AG08396 (cell line): ENCODE measurements at regions not wholly inside any gene's neighbourhood (a gene's known extent, or its start where the extent isn't known, plus 50 kb on each side); places are given as distances from the start of the nearest gene placed in this dataset.

Experiments used
- DNase-seq: peaks from one replicate; pipeline ENCODE4 v3.0.0; 2012; ENCODE audit warnings: low spot score, mixed read lengths

DNA sequence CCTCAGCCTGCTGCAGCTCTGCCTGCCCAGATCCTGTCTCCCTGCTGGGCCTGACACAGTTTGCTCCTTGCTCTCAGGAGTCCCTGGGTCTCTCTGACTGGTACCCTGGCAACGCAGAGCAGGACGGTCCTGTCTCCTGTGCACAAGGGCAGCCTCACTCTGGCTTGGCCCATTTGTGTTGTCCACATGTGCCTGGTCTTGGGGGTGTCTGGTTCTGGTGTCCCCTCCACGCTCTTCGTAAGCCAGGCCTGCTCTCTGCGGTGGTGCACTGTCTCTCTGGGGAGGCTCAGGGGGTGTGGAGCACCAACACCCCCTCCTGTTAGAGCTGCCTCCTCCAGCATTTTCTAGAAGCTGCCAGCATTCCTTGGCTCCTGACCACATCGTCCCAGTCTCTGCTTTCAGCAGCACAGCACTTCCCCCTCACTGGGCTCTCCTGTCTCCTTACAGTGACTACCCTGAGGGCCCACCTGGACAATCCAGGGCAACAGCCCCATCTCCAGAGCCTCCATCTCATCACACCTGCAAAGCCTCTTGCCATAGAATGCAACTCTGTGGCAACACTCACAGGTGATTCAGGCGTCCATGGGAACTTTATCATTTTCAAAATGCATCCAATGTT lies 235.6 kb upstream of the HS6ST1 start:
- no peak for DNase-seq

GRCh38 chr2:128555433-128555832 lies 236.8 kb upstream of the HS6ST1 start:
- no peak for DNase-seq

DNA sequence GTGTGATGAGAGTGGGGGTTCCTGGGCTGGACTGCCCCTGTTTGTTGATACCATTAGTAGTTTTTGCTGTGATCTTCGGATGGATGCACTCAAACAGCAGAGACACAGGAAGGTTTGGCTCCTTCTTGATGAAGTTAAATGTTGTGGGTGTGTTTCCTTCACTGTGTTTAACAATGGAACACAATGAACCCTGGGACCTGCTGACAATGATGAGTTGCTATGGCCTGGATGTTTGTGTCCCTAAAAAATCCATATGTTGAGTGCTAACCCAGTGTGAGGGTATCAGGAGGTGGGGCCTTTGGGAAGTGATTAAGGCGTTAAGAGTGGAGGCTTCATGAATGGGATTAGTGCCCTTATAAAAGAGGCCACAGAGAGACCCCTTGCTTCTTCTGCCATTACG lies 237.4 kb upstream of the HS6ST1 start:
- no peak for DNase-seq

DNA sequence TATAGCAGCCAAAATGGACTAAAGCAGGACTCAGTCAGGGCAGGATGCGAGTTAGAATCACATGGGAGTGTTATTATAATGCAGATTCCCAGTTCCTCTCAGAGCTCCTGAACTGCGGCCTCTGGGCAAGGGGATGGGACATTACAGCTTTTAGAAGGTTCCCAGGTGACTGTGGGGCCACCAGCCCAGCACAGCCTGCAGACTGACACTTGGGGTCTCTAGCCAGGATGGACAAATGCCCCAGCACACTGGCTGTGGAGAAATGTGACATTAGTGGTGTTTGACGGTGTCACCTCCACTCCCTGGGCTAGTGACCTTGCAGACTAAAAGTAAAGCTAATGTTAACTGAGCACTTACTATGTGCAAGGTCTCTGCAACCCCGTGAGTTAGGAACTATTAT lies 238.0 kb upstream of the HS6ST1 start:
- DNase-seq = no peak

DNA sequence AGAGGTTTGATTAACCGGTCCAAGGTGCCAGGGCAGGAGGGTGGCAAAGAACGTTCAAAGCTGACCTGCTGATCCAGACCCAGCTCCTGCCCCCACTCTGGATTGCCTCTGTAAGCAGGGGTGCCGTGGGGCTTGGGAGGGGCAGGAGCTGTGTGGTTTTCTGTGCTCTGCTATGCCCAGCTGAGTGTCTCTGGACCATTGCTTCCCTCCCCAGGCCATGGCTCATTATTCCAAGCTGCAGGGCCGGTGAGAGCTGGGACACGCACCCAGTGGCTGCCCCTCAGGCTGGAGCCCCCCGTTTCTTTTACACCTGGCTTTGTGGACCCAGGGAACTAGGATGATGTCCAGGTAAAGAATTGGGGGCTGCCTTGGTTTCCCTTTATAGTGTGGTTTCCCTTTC lies 238.4 kb upstream of the HS6ST1 start:
- DNase-seq = no peak

DNA sequence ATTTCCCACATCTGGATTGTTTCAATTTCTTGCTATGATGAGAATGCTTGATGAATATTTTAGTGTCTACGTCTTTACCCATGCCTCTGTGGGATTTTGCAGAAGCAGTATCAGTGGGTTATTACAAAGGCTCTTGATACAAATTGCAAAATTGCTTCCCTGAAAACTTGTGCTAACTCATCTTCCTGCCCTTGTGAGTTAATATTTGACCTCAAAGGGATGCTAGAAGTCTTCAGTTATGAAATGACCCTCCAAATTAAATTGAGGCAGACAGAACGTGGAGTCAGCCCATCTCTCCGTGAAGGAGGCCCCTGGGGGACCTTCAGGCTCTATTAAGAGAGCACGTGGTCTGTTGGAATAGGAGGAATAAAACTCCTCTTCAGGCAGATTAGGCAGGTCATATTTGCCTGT lies 239.2 kb upstream of the HS6ST1 start:
- DNase-seq = no peak

GRCh38 chr2:128558441-128558840 lies 239.8 kb upstream of the HS6ST1 start:
- no peak for DNase-seq

DNA sequence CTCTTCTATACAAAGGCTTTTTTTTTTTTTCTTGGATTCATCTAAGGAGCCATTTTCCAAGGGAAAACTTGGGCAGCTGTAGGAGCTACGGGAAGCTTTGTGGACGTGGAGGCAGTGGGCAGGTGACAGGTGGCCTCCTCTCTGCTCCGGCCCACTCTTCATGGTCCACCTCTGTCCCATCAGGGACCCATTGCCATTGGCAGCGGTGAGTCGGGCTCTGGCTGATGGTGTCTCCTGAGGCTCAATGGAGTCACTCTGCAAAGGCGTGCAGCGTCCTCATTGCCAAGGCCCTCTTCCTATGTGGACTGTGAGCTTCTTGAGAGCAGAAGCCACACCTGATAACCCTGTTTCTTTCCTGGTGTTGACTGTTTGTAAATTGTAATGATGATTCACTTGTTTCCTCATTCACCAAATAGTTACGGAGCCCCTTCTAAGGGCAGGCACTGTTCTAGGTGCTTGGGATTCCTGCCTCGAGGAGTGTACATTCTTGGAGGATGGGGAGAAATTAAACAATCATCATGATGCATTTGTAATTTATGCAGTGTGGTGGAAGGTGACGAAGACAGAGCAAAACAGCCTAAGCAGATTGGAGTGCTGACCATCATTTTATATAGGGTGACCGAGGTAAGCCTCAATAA lies 240.3 kb upstream of the HS6ST1 start:
- no peak for DNase-seq

DNA sequence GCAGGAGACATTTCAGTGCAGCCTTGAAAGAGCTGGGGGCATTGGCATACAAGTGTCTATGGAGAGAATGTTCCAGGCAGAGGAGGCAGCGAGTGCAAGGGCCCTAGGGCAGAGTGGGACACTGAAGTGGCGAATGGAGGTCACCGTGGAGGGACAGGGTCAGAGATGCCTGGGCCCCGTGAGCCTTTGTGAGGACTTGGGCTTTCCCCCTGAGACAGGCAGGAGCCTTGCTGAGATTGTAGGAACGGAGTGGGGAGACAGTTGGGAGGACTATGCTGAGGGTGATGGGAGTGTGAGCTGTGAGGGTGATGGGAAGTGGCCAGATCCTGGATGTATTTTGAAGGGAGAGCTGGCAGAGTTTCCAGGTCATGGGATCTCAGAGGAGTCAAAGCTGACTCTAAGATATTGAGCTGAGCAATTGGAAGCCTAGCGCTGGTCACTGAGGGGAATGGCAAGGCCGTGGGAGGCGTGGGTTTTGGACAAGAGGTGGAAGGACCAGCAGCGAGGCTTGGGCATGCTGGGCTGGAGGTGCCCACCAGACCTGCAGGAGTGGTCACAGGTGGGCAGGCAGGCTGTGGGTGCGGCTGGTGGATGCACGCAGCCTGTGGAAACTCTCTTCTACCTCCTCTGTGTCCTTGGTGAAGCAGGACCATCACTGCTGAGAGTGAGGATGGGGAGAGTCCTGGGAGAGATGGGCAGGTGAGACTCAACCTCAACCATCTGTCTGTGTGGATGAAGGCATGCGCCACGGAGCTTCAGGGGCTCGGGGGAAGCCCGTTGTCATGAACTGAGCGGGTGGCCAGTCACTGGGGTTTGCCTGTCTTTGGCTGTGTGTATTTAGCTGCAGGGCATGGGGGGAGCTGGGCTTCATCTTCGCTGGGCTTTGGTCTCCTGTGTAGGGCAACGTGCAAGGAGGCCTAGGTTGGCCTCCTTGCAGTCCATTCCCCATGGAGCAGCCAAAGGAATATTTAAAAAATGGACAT lies 241.2 kb upstream of the HS6ST1 start:
- DNase-seq = no peak

DNA sequence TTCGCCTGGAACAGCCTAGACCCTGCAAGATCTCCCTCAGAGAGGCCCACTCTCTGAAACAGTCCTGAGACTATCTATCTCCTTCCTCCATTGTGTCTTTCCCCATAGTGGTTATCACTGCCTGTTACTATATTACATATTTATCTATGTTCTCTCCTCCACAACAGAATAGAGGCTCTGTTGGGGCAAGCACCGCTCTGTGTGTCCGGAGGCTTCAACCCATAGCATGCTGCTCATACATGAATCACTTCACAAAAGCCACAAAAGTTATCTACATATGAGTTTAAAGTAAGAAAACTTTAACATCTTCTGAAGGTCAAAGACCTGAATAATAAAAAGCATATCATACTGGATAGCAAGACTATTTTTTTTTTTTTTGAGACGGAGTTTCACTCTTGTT lies 242.1 kb upstream of the HS6ST1 start:
- no peak for DNase-seq

DNA sequence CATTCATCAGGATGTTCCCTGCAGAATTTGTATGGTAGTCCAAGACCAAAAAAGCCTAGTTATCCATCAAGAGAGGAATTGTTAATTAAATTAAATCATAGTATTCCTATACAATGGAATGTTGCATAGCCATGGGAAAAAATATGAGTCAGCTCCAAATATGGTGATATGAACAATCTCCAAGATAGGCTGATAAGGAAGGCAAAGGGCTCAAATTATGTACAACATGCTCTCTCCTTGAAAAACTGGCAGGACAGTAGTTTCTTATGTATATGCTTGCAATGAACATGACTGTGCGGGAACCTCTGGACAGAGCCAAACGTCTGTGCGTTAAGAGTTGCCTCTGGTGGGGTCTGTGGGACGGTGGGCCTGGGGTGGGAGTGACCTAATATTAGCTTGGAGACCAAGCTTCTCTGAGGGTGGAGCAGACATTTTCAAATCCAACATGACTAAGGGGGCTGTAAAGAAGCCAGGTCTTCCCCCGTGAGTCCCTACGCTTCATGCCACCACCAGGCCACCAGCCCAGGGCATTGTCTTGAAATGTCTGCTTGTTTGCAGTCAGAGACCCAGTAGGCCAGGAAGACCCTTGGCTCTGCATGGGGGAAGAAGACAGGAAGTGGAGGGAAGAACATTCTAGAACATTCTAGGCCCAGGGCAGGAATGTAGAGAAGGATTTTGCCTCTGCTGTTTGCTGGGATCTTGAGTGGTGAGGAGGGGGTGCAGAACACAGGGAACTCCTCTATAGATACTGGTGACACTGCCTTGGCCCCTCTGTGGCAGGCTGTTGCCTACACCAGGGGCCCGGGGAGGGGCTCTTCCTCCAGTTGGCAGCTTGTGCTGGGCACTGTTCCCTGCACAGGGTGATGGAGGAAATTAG lies 244.0 kb upstream of the HS6ST1 start:
- DNase-seq = no peak

GRCh38 chr2:128563348-128563687 lies 244.7 kb upstream of the HS6ST1 start:
- DNase-seq = peak; percentile 94

DNA sequence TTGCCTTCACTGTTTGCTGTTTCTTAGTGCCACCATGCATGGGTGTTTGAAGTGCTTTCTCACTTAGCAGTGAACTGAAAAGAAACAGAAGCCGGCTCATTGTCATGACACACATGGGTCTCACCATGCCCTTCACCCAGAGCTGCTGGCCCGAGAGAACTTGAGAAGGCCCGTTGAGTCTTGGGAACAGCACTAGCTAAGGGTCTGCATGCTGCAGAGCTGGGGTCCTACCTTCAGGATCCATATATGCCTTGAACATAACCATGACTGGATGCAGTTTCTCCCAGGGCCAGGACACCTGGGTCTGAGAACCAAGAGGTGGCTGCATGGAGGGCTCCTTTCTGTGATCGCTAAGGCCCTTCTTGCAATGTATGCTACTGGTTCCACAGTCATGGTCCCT lies 245.5 kb upstream of the HS6ST1 start:
- DNase-seq = no peak

DNA sequence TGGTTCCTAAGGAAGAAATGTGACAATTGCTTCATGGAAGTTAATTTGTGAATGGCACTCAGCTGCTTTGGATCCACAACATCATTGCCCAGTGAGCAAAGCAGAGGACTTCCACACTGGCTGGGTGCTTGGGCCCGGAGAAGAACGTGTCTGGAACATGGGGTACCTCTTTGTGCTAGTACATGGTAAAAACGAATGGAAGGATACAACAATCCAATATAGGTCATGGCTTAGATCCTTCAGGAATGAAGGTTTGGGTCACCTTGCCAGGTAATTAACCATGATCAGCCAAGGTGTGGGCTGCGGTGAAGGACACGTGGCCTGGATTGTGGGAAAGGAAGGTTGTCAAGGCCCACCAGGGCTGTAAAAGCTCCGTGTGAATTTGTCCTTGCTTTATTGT lies 245.9 kb upstream of the HS6ST1 start:
- DNase-seq = no peak

DNA sequence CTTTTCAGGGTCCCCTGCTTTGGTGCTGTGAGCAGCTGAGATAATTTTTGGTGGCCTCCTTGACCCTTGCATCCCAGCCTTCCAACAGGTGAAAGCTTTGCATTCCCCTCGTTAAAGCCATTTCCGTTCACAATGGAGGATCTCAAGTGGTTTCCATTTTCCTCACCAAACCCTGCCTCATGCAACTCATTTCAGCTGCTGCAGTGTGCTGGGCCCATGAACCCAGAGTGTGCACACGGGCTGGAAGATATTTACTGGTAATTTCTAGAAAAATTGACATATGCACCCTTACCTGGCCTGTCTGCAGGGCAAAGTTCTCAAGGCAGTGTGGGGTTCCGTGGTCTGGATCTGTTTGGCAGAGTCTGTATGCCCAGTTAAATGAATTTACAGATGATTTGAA lies 246.8 kb upstream of the HS6ST1 start:
- no peak for DNase-seq

DNA sequence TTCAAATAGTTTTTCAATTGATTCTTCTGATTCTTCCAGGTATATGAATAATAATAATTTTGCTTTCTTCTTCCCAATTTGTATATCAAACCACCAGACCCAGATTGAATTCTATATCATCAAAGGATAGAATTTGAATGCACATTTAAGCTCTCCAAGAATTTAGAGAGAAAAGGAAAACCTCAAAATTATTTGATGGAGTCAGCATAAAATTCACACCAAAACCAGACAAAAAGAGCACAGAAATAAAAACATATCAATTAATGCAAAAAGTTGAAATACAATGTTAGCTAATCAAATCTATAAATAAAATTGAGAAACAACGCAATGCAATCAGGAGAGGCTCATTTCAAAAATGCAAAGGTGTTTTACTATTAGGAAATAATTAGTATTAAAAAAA lies 248.0 kb upstream of the HS6ST1 start:
- no peak for DNase-seq

DNA sequence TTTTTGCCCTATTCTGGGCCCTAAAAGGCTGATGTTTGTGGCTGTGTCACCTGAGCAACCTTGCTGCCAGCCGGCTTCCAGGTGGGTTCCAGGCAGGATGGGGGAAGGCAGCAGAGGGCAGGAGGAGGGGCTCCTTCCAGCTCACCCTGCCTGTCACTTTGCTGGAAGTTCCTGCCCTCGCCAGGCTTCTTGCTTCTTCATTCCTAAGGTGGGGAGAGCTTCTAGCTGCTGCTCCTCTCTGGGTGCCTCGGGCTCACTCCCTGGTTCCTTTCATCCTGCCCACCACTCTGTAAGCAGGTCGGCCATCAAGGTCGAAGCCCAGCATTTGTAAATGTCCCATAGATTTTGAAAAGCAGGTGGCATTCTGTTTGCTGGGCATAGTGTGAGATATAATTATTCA lies 249.4 kb upstream of the HS6ST1 start:
- no peak for DNase-seq

DNA sequence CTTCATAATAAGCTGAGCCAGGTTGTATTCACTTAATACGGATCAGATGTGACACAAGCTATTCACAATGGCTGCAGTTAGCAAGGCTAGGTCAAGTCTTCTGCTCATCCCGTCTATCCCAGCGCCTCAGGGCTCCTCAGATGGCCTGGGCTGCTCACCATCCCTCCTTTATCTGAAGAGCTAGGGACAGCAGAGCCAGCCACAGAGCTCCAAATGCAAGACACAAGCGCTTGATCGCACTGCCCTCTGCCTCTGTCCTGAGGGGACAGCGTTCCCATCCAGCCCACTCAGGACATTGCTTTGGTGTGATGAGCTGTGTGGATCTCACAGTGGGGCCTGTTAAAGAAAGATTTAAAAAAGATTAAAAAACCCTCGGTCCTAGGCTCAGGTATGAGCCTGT lies 254.4 kb upstream of the HS6ST1 start:
- DNase-seq = no peak

DNA sequence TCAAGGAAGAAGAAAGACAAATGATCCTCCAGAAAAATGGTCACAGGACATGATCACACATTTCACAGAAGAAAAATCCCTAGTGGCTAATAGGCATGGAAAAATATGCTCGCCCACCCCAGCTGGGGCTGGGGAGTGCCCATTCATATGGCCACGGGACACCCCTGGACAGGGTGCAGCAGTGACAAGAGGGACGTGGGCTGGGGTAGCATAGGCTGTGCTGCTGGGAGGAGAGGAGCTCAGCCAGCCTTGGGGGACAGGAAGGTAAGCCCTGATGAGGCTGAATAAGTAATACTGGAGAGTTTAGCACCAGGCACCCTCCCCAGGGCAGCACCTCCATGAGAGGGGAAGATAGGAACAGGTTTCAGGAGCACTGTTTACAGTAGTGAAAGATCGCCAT lies 254.9 kb upstream of the HS6ST1 start:
- no peak for DNase-seq

DNA sequence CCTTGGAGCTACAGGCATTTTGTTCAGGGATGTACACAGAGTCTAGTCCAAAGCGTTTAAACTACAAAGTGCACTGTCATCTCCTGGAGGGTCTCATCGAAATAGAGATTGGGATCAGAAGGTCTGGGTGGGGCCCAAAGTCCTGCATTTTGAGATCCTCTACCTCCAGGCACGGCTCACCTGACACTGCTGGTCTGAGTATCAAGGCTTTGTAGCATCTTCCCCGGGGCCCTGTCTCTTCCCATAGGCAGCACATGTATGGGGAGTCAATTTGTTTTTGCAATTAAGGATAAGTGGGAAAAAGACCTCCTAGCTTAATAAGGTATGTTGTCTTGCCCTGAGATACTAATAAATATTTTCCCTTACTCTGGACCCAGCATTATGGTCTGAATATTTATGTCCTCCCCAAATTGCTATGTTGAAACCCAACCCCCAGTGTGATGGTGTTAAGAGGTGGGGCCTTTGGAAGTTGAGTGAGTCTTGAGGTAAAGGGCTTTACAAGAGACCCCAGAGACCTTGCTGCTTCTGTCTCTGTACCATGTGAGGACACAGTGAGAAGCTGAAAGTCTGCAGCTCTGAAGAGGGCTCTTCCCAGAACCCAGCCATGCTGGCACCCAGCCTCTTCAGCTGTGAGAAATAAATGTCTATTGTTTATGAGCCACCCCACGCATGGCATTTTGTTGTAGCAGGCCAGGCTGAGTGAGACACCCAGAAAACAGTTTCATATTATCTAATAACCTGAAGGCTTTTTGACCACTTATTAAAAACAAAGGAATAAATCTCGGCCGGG lies 258.7 kb upstream of the HS6ST1 start:
- DNase-seq = no peak
